GM23338 (cell line): ENCODE measurements at regions not wholly inside any gene's neighbourhood (a gene's known extent, or its start where the extent isn't known, plus 50 kb on each side); places are given as distances from the start of the nearest gene placed in this dataset.
A peak's percentile ranks its signal among the peaks of the same experiment; 100 is the strongest.

Source experiments
- ATAC-seq: fragments of 200-7000 bp; cut with Tn5 transposase; 3 replicates; pipeline ENCODE4 v1.9.1; 2020
- DNase-seq: peaks from one replicate; pipeline ENCODE4 v3.0.0-alpha.2; 2015; ENCODE audit warnings: low spot score
- H2AFZ ChIP-seq: fragments of 200-600 bp; sonication (generic); 2 replicates; pipeline ENCODE4 v1.8.0; 2016; ENCODE audit warnings: antibody characterized with exemption, mild to moderate bottlenecking, moderate library complexity
- H3F3A ChIP-seq: fragments of 200-600 bp; sonication (generic); replicated peaks from 2 replicates; pipeline ENCODE4 v1.8.0; 2017; ENCODE audit warnings: antibody characterized with exemption, mixed run types, low read depth
- H3K27ac ChIP-seq: fragments of 200-600 bp; sonication (generic); 2 replicates; pipeline ENCODE4 v1.6.1; 2016; ENCODE audit warnings: low read depth
- H3K27me3 ChIP-seq: fragments of 200-600 bp; sonication (generic); 2 replicates; pipeline ENCODE4 v1.8.0; 2016; ENCODE audit warnings: mild to moderate bottlenecking, mixed run types, moderate library complexity; ENCODE audit not compliant: insufficient read depth
- H3K36me3 ChIP-seq: fragments of 200-600 bp; sonication (generic); 2 replicates; pipeline ENCODE4 v1.8.0; 2016; ENCODE audit warnings: mild to moderate bottlenecking; ENCODE audit not compliant: insufficient read depth
- H3K4me1 ChIP-seq: fragments of 200-600 bp; sonication (generic); 2 replicates; pipeline ENCODE4 v1.8.0; 2016; ENCODE audit warnings: mild to moderate bottlenecking, moderate library complexity; ENCODE audit not compliant: insufficient read depth
- H3K4me2 ChIP-seq: fragments of 200-600 bp; sonication (generic); 2 replicates; pipeline ENCODE4 v1.7.1; 2017; ENCODE audit warnings: mixed run types
- H3K4me3 ChIP-seq: fragments of 200-600 bp; sonication (generic); 2 replicates; pipeline ENCODE4 v1.6.1; 2016; ENCODE audit warnings: mixed run types
- H3K79me2 ChIP-seq: fragments of 200-600 bp; sonication (generic); replicated peaks from 2 replicates; pipeline ENCODE4 v1.8.0; 2017; ENCODE audit warnings: mild to moderate bottlenecking; ENCODE audit not compliant: insufficient read depth
- H3K9me2 ChIP-seq: fragments of 200-600 bp; sonication (generic); 2 replicates; pipeline ENCODE4 v1.8.0; 2017; ENCODE audit not compliant: insufficient read depth
- H4K20me1 ChIP-seq: fragments of 200-600 bp; sonication (generic); replicated peaks from 2 replicates; pipeline ENCODE4 v1.8.0; 2017; ENCODE audit warnings: mild to moderate bottlenecking; ENCODE audit not compliant: insufficient read depth
- H3K27ac Mint-ChIP-seq: 2 replicates; pipeline ENCODE4 v1.8.0; 2020; ENCODE audit warnings: inconsistent platforms, mild to moderate bottlenecking, moderate library complexity, mixed read lengths
- H3K27me3 Mint-ChIP-seq: 3 replicates; pipeline ENCODE4 v1.8.0; 2022; ENCODE audit warnings: low read depth, mild to moderate bottlenecking, moderate library complexity, mixed read lengths, inconsistent platforms; ENCODE audit not compliant: insufficient read depth, poor library complexity
- H3K36me3 Mint-ChIP-seq: 3 replicates; pipeline ENCODE4 v1.8.0; 2021; ENCODE audit warnings: low read depth, mild to moderate bottlenecking, inconsistent platforms, moderate library complexity, mixed read lengths
- H3K4me1 Mint-ChIP-seq: 3 replicates; pipeline ENCODE4 v1.8.0; 2020; ENCODE audit warnings: mild to moderate bottlenecking, inconsistent platforms, mixed read lengths
- H3K4me3 Mint-ChIP-seq: 3 replicates; pipeline ENCODE4 v1.8.0; 2021; ENCODE audit warnings: moderate library complexity, mild to moderate bottlenecking, inconsistent platforms, mixed read lengths
- H3K9me3 Mint-ChIP-seq: 3 replicates; pipeline ENCODE4 v1.8.0; 2020; ENCODE audit warnings: moderate library complexity, mild to moderate bottlenecking, inconsistent platforms, mixed read lengths
- CREB1 ChIP-seq: fragments of 250-450 bp; sonication (Bioruptor Pico); IDR thresholded peaks from 2 replicates; pipeline ENCODE4 v1.5.0; 2020; ENCODE audit warnings: low read depth, mild to moderate bottlenecking, moderate library complexity
- CTCF ChIP-seq, 2 experiments: fragments of 200-600 bp in 1 of 2; sonication (generic) in 1 of 2; conservative IDR thresholded peaks; 2 replicates each; pipeline versions ENCODE4 v1.5.1 to v1.6.1; 2016 to 2017; ENCODE audit warnings: antibody characterized with exemption in 2 of 2, low read depth in 2 of 2, mild to moderate bottlenecking in 2 of 2, moderate library complexity in 1 of 2
- EZH2 ChIP-seq: fragments of 200-600 bp; sonication (generic); IDR thresholded peaks from one replicate; pipeline ENCODE4 v1.8.0; 2017; ENCODE audit warnings: antibody characterized with exemption, mild to moderate bottlenecking, low read depth; ENCODE audit not compliant: unreplicated experiment
- EZH2phosphoT487 ChIP-seq: fragments of 200-600 bp; sonication (generic); IDR thresholded peaks from one replicate; pipeline ENCODE4 v1.8.1; 2018; ENCODE audit warnings: antibody characterized with exemption; ENCODE audit not compliant: unreplicated experiment
- JUNB ChIP-seq: IDR thresholded peaks from one replicate; pipeline ENCODE4 v1.6.1; 2016; ENCODE audit warnings: antibody characterized with exemption; ENCODE audit not compliant: unreplicated experiment
- NANOG ChIP-seq: IDR thresholded peaks from 2 replicates; pipeline ENCODE4 v1.6.1; 2016; ENCODE audit warnings: antibody characterized with exemption, borderline replicate concordance
- POLR2AphosphoS5 ChIP-seq: IDR thresholded peaks from 2 replicates; pipeline ENCODE4 v1.6.1; 2016; ENCODE audit warnings: antibody characterized with exemption, low read depth
- STAT1 ChIP-seq: IDR thresholded peaks from one replicate; pipeline ENCODE4 v1.6.1; 2016; ENCODE audit warnings: antibody characterized with exemption; ENCODE audit not compliant: unreplicated experiment
- ZNF114 ChIP-seq: fragments of 250-450 bp; sonication (Bioruptor Pico); IDR thresholded peaks from 2 replicates; pipeline ENCODE4 v1.5.0; 2020; ENCODE audit warnings: mild to moderate bottlenecking, moderate library complexity
- ZNF462 ChIP-seq: fragments of 250-450 bp; sonication (Bioruptor Pico); IDR thresholded peaks from 2 replicates; pipeline ENCODE4 v1.5.0; 2020; ENCODE audit warnings: mild to moderate bottlenecking, moderate library complexity

- no peaks in the 10 kb centered on the region for H3F3A ChIP-seq
- H3K4me1 ChIP-seq: no peaks in the 10 kb centered on the region
- ATAC-seq (no peak), DNase-seq (no peak)
- no peaks in the 10 kb centered on the region for H3K27me3 ChIP-seq
- H3K27ac ChIP-seq: no peak overlapping the region
- H3K79me2 ChIP-seq: no peaks in the 10 kb centered on the region
- Mint-ChIP-seq H3K9me3 (peaks cover 16% of the 10 kb centered on the region), H3K27ac (no peak overlapping the region), H3K36me3 (peaks cover 10% of the 10 kb centered on the region), H3K4me1 (peaks cover 14% of the 10 kb centered on the region), H3K4me3 (no peak overlapping the region), H3K27me3 (peaks cover 6% of the 10 kb centered on the region)
- TF ChIP-seq ZNF114 (CRISPR knock-in tag): no peak
- TF ChIP-seq CTCF (conservative IDR thresholded peaks at IDR 0.05; ENCODE audit: low read depth in 2 of 2): 0 out of 4 replicates have a peak, but pooled peaks of 1 of the 2 experiments have one; percentile 15
- no peak overlapping the region for H2AFZ ChIP-seq
- H3K9me2 ChIP-seq: peaks cover 13% of the 10 kb centered on the region; the same call in 1 of the 2 replicates
- no peaks in the 10 kb centered on the region for H3K36me3 ChIP-seq
- no peaks in the 10 kb centered on the region for H4K20me1 ChIP-seq
- no peak overlapping the region for H3K4me2 ChIP-seq
- no peak overlapping the region for H3K4me3 ChIP-seq
These were observed 220.3 kb downstream of the ANAPC1 start for GRCh38 chr2:111663471-111664274.

- H3K4me2 ChIP-seq: no peak overlapping the region
- ATAC-seq (no peak), DNase-seq (no peak)
- Mint-ChIP-seq H3K27ac (no peak overlapping the region), H3K9me3 (peaks cover 23% of the 10 kb centered on the region), H3K36me3 (peaks cover 15% of the 10 kb centered on the region), H3K27me3 (peaks cover 7% of the 10 kb centered on the region), H3K4me1 (peaks cover 9% of the 10 kb centered on the region), H3K4me3 (no peak overlapping the region)
- H3K4me3 ChIP-seq: no peak overlapping the region
- no peaks in the 10 kb centered on the region for H3K27me3 ChIP-seq
- H3K36me3 ChIP-seq: no peaks in the 10 kb centered on the region
- no peaks in the 10 kb centered on the region for H3F3A ChIP-seq
- H3K4me1 ChIP-seq: no peaks in the 10 kb centered on the region
- H4K20me1 ChIP-seq: no peaks in the 10 kb centered on the region
- no peak overlapping the region for H2AFZ ChIP-seq
- H3K79me2 ChIP-seq: no peaks in the 10 kb centered on the region
- H3K27ac ChIP-seq: no peak overlapping the region
- H3K9me2 ChIP-seq: peaks cover 17% of the 10 kb centered on the region; the same call in 1 of the 2 replicates
- TF ChIP-seq NANOG: no peak
- no peak for TF ChIP-seq EZH2
- TF ChIP-seq EZH2phosphoT487: no peak
- TF ChIP-seq STAT1: no peak
- TF ChIP-seq POLR2AphosphoS5: no peak
- TF ChIP-seq CTCF (conservative IDR thresholded peaks at IDR 0.05; ENCODE audit: low read depth in 2 of 2): no peak
- TF ChIP-seq CREB1 (CRISPR knock-in tag): no peak
- TF ChIP-seq ZNF462 (CRISPR knock-in tag): no peak
- TF ChIP-seq JUNB: no peak
These were observed 219.6 kb downstream of the ANAPC1 start for GRCh38 chr2:111664275-111664850.
